Choroid plexus epithelial cell (primary cell): ENCODE measurements at regions not wholly inside any gene's neighbourhood (a gene's known extent, or its start where the extent isn't known, plus 50 kb on each side); places are given as distances from the start of the nearest gene placed in this dataset.

Experiments
- DNase-seq: peaks from one replicate; pipeline ENCODE4 v3.0.0-alpha.2; 2010; ENCODE audit warnings: low read depth
- H3K4me3 ChIP-seq: 2 replicates; pipeline ENCODE4 v1.5.1; 2011; ENCODE audit warnings: low read depth, mild to moderate bottlenecking, control low read depth, low read length, moderate library complexity
- TF ChIP-seq, protein P1 (sequence below): conservative IDR thresholded peaks from 2 replicates; pipeline ENCODE4 v1.5.1; 2011; ENCODE audit warnings: low read depth, mild to moderate bottlenecking, control low read depth, inconsistent platforms, low read length, moderate library complexity

DNA sequence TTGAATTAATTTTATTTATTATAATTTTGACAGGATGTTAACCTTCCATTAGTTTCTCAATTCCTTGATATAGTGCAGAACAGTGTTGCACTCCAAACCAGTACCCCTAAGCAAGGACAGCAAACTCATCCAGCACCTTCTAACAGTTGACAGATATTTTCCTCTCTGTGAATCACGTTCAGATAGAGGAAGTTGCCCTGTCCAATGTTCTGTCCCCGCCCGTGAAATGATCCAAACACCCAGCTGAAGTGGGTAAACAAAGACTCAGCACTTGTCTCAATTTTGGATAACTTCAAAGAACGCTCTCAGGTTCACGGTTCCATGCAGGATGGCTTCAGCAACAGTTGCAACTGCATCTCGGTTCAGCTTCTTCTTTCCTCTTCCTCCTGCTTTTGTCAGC, 1240.0 kb upstream of the ADGRL3 start:
- TF ChIP-seq, protein P1, sequence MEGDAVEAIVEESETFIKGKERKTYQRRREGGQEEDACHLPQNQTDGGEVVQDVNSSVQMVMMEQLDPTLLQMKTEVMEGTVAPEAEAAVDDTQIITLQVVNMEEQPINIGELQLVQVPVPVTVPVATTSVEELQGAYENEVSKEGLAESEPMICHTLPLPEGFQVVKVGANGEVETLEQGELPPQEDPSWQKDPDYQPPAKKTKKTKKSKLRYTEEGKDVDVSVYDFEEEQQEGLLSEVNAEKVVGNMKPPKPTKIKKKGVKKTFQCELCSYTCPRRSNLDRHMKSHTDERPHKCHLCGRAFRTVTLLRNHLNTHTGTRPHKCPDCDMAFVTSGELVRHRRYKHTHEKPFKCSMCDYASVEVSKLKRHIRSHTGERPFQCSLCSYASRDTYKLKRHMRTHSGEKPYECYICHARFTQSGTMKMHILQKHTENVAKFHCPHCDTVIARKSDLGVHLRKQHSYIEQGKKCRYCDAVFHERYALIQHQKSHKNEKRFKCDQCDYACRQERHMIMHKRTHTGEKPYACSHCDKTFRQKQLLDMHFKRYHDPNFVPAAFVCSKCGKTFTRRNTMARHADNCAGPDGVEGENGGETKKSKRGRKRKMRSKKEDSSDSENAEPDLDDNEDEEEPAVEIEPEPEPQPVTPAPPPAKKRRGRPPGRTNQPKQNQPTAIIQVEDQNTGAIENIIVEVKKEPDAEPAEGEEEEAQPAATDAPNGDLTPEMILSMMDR = no peak
- no peak for DNase-seq
- no peak overlapping the region for H3K4me3 ChIP-seq

DNA sequence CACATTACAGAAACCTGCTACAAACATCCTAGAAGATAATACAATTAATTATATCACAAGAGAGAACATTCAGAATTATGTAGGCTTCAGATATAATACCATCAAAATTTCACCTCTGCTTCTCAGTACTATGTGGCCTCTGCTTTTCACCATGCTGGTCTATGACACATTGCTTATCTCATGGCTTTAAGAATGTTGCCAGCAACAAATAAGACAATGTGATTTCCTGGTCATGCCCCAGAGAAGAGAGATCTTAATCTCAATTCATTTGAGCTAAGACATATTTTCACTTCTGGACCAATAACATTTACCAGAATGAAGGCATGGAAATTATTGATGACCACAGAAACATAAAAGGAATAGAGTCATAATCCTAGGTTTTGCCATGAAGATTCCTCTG, 1233.4 kb upstream of the ADGRL3 start:
- no peak overlapping the region for H3K4me3 ChIP-seq
- TF ChIP-seq, protein P1 = no peak
- DNase-seq = no peak

DNA sequence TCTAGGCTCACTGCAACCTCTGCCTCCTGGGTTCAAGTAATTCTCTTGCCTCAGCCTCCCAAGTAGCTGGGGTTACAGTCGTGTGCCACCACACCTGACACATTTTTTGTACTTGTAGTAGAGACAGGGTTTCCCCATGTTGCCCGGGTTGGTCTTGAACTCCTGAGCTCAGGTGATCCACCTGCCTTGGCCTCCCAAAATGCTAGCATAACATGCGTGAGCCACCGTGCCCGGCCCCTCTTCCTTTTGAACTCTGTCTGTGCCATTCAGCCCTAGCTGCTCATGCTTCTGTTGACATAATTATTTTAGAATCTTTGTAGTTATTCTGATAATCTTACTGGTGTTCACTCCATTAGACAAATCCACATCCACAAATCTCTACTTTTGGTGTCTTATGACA, 1231.3 kb upstream of the ADGRL3 start:
- no peak overlapping the region for H3K4me3 ChIP-seq
- TF ChIP-seq, protein P1 = no peak
- DNase-seq = no peak

DNA sequence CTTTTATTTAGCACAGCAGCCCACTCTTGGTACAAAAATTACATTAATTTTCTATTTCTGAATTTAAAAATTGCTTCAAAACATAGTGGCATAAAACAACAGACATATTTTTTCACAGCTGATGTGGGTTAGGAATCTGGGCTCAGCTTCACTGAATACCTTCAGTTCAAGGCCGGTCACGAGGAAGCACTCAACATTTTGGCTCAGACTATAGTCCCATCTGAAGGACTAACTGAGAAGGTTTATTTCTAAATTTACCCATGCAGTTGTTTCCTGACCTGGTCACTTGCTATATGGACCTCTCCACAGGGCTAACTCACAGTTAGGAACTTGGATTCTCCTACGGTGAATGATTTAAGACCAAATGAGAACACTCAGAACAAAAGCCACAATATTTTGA, 1230.2 kb upstream of the ADGRL3 start:
- TF ChIP-seq, protein P1 = no peak
- DNase-seq = no peak

DNA sequence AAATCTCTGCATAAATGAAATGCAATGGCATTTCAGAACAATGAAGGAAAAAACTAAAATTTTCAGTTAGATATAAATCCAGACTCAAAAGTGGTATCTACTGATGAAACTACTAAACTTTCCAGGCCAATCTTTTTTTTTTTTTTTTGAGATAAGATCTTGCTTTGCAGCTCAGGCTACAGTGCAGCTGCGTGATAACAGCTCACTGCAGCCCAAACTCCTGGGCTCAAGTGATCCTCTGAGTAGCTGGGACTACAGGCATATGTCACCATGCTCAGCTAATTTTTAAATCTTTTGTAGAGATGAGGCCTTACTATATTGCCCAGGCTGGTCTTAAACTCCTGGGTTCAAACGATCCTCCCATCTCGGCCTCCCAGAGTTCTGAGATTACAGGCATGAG, 1228.2 kb upstream of the ADGRL3 start:
- DNase-seq = no peak
- no peak overlapping the region for H3K4me3 ChIP-seq
- TF ChIP-seq, protein P1 = no peak

More for the DNA sequence above, 1230.2 kb upstream of the ADGRL3 start:
- no peak overlapping the region for H3K4me3 ChIP-seq

DNA sequence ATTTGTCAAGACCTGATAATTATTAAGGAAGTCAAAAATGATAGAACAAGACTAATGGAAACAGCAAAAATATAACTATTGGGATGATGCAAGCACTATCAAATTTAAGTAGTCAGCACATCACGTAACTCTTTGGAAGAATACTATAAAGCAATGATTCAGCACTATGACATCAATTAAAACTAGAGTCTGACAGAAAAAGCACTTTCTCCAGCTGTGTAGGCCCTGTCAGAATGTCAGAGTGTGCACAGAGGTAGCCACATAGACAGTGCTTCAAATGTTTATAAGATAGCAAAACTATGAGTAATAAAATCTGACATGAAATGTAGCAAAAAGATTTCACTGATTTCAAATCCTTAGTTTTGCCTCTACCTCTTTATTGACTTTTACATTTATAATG, 1226.6 kb upstream of the ADGRL3 start:
- TF ChIP-seq, protein P1 = no peak
- H3K4me3 ChIP-seq = no peak overlapping the region
- DNase-seq = peak; percentile 1

DNA sequence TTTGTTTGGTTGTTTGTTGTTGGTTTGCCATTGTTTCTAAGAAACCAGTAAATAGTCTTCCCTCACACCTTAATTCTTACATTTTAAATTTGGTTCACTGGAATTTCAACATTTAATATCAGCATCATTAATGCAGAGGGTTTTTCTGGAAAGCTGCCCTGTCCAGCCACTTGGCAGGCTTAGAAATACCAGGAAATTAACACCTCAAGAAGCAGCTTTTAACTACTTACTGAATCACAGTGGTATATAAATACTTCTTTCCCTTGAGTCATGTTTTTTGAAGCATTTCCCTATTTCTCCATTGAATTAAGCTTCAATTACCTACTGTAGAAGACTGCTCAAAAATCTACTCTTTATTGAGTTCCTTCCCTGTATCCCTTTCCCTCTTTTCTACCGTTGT, 1221.1 kb upstream of the ADGRL3 start:
- no peak overlapping the region for H3K4me3 ChIP-seq
- TF ChIP-seq, protein P1 = no peak
- no peak for DNase-seq
